Heart left ventricle (tissue), 16 donors: ENCODE measurements at regions not wholly inside any gene's neighbourhood (a gene's known extent, or its start where the extent isn't known, plus 50 kb on each side); places are given as distances from the start of the nearest gene placed in this dataset.

Experiments used
- ATAC-seq, 4 donors: fragments of 200-7000 bp; cut with Tn5 transposase; one replicate each; pipeline ENCODE4 v1.9.1; 2020 to 2022; ENCODE audit warnings: moderate library complexity in 4 of 4, mild to moderate bottlenecking in 3 of 4, moderate number of reproducible peaks in 1 of 4
- DNase-seq, 5 donors: peaks; one replicate each; pipeline ENCODE4 v3.0.0-alpha.2; 2020
- H3K27ac ChIP-seq, 12 donors: fragments of 200-600 bp; sonication (generic) in 4 of 12; one replicate each; pipeline versions ENCODE4 v1.5.0 to v1.8.0; 2016 to 2022; ENCODE audit warnings: mild to moderate bottlenecking in 2 of 12
- H3K27me3 ChIP-seq, 9 donors: fragments of 200-600 bp; sonication (generic) in 2 of 9; one replicate each; pipeline versions ENCODE4 v1.5.1 to v1.8.0; 2016 to 2022; ENCODE audit warnings: mild to moderate bottlenecking in 3 of 9
- H3K36me3 ChIP-seq, 9 donors: fragments of 200-600 bp; sonication (generic) in 2 of 9; one replicate each; pipeline versions ENCODE4 v1.5.0 to v1.8.0; 2018 to 2022; ENCODE audit warnings: mild to moderate bottlenecking in 2 of 9
- H3K4me1 ChIP-seq, 12 donors: fragments of 200-600 bp; sonication (generic) in 4 of 12; one replicate each; pipeline versions ENCODE4 v1.5.0 to v1.8.0; 2016 to 2022; ENCODE audit warnings: mild to moderate bottlenecking in 3 of 12
- H3K4me3 ChIP-seq, 12 donors: fragments of 200-600 bp; sonication (generic) in 4 of 12; one replicate each; pipeline versions ENCODE4 v1.5.0 to v1.8.0; 2017 to 2022; ENCODE audit warnings: mild to moderate bottlenecking in 9 of 12, moderate library complexity in 4 of 12
- H3K9me3 ChIP-seq, 12 donors: fragments of 200-600 bp; sonication (generic) in 4 of 12; one replicate each; pipeline versions ENCODE4 v1.5.0 to v1.8.0; 2016 to 2022; ENCODE audit warnings: mild to moderate bottlenecking in 1 of 12
- POLR2A ChIP-seq, 2 donors: fragments of 450-650 bp; IDR thresholded peaks; one replicate each; pipeline ENCODE4 v1.6.1; 2017; ENCODE audit warnings: antibody characterized with exemption in 2 of 2, mild to moderate bottlenecking in 2 of 2, moderate library complexity in 2 of 2
- WGBS, 4 donors: extraction: QIAGEN DNeasy Blood & Tissue Kit in 2 of 4; methylation state at CpG; one replicate each; pipeline versions ENCODE4 v1.1.5 to v1.1.7; 2013 to 2018; 5-methylcytosine and 5-hydroxymethylcytosine counted together
- intact Hi-C, 10 donors: fragments of 100-400 bp; cut with DNase I; formaldehyde crosslinking; loops; one replicate each; pipeline versions ENCODE4 v1.11.1 to v1.14.2; 2022
- TF ChIP-seq, protein P1 (sequence below), 12 donors: fragments of 200-600 bp; sonication (generic) in 4 of 12; IDR thresholded peaks; one replicate each; pipeline versions ENCODE4 v1.5.0 to v1.8.0; 2018 to 2022; ENCODE audit warnings: antibody characterized with exemption in 12 of 12, mild to moderate bottlenecking in 5 of 12
- donor health status: ischemic (EF 13 %, LVEDD 7.1; RV severe dilation, severe dysfunction).
- donor health status: healthy with polysubstance abuse.
- donor health status: DM: no; HTN: yes; CAD: no.
- donor health status: DM: no; HTN: no; CAD: no.
- donor health status: ischemic (EF 25% LVEDD 6.9; RV normal size, moderate dysfunction).
- donor health status: ischemic (EF 25% LVEDD 5.7; RV mildly dilated, moderate dysfunction).
- donor health status: healthy.
- donor health status: DM: yes; HTN: yes; CAD: no.
- donor health status: ischemic (EF 35%, LVEDD 5.7; RV mildly dilated, moderate dysfunction).
- donor health status: nonischemic (EF 11% LVEDD 7.7; RV severe dilation, severe dysfunction).
- donor health status: DM: yes; HTN: yes; CAD: no.
- donor health status: PGD.
- donor health status: ischemic (EF 29% LVEDD 5.4; RV normal size, mild dysfunction).
- donor health status: nonischemic (EF 23%, LVEDD 6.1; RV moderate dilation, normal function).

DNA sequence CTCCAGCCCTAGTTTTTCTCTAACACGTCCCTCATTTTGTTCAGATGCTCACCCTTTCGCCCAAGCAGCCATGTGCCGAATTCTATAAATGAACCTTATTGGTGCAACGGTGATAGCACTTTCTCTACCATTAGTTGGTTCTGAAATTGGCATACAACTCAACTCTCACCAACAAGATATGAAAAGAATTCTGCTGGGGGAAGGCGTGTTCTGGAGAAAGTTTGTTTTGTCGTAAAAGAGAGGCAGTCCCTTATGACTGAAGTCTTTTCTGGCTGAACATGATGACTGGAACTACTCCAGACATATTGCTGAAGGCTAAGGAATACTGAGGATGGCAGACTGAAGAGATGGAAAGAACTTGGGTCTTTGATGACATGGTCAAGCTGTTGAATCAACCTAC, 91.8 kb upstream of the UBE2E2 start:
- Histone ChIP-seq H3K36me3 (no peaks in the 10 kb centered on the region), H3K9me3 (no peaks in the 10 kb centered on the region), H3K4me3 (no peak overlapping the region), H3K27me3 (no peaks in the 10 kb centered on the region), H3K27ac (no peak overlapping the region), H3K4me1 (peaks cover 0 to 27% (median 0%) of the 10 kb centered on the region in 12 donors)
- DNase-seq (no peak), ATAC-seq (no peak)
- WGBS, 4 donors: 92 to 93% (median 93%) methylated on average over 6 of the region's 6 CpGs
- intact Hi-C loops: no loop called here
- TF ChIP-seq POLR2A (IDR thresholded peaks at IDR 0.05): no peak

DNA sequence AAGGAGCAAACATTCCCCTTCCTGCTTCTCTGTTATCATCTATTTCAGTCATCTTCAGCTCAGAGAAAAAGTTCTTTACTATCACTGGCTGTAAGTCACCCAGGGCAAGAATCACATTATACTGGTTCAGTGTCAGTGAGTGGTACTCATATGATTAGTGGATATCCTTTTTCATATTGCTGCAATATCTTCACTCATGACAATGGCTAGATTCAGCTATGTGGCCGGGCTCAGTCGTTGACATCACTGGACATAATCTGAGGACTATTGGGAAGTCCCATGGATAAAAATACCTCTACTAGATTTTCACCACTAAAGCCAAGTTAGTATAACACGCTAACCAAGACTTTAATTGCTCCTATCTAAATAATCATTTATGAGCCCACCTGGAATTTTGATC, 91.3 kb upstream of the UBE2E2 start:
- TF ChIP-seq POLR2A (IDR thresholded peaks at IDR 0.05): no peak
- TF ChIP-seq, protein P1, sequence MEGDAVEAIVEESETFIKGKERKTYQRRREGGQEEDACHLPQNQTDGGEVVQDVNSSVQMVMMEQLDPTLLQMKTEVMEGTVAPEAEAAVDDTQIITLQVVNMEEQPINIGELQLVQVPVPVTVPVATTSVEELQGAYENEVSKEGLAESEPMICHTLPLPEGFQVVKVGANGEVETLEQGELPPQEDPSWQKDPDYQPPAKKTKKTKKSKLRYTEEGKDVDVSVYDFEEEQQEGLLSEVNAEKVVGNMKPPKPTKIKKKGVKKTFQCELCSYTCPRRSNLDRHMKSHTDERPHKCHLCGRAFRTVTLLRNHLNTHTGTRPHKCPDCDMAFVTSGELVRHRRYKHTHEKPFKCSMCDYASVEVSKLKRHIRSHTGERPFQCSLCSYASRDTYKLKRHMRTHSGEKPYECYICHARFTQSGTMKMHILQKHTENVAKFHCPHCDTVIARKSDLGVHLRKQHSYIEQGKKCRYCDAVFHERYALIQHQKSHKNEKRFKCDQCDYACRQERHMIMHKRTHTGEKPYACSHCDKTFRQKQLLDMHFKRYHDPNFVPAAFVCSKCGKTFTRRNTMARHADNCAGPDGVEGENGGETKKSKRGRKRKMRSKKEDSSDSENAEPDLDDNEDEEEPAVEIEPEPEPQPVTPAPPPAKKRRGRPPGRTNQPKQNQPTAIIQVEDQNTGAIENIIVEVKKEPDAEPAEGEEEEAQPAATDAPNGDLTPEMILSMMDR (IDR thresholded peaks at IDR 0.05): no peak
- Histone ChIP-seq H3K27ac (no peak overlapping the region), H3K4me3 (no peak overlapping the region), H3K36me3 (no peaks in the 10 kb centered on the region), H3K4me1 (peaks cover 0 to 27% (median 0%) of the 10 kb centered on the region in 12 donors), H3K27me3 (no peaks in the 10 kb centered on the region), H3K9me3 (no peaks in the 10 kb centered on the region)
- DNase-seq: no peak
- intact Hi-C loops: no loop called here
- WGBS, 4 donors: 85 to 93% (median 89%) methylated on average over 3 of the region's 3 CpGs
- no peak for ATAC-seq

GRCh38 chr3:23112491-23112890, 90.6 kb upstream of the UBE2E2 start:
- intact Hi-C loops: no loop called here
- Histone ChIP-seq H3K27me3 (no peaks in the 10 kb centered on the region), H3K36me3 (no peaks in the 10 kb centered on the region), H3K4me3 (no peak overlapping the region), H3K9me3 (no peaks in the 10 kb centered on the region), H3K27ac (no peak overlapping the region), H3K4me1 (peaks cover 0 to 27% (median 0%) of the 10 kb centered on the region in 12 donors)
- no peak for TF ChIP-seq POLR2A (IDR thresholded peaks at IDR 0.05)
- no peak for DNase-seq
- ATAC-seq: peak in 3 of 4 donors; percentile 23 to 50 (median 46)
- 84 to 96% (median 94%) methylated on average over 1 of the region's 1 CpG for WGBS, 4 donors

DNA sequence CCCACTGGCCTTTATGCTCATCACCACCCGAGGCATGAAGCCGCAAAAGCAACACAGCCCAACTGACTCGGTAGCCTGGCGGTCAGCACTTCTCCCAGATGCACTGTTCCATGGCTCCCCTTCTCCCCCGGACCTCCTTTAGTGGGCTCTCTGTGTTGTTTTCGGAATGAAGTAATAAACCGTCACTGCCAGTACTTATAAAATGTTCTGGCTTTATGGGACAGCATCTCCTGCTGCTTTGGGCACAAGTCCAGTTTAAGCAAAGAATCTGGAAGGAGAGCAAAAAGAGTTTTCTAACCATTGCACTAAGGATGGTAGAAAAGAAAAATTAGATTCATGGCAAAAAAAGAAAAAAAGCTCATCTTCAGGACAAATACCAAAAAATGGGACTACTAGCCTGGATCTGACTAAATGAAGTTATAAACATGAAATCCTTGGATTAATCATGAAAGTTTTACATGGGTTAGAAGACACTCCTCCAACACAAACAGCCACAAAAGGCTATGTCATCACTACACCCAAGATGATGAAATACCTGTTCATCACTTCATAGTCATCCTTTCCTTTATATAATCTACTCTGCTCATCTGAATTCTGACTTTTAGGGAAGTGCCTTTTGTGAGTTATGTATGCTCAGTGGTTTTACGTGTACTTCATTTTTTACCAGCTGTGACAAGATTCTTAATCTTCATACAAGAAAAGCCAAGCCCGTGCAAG, 89.5 kb upstream of the UBE2E2 start:
- intact Hi-C loops: no loop called here
- Histone ChIP-seq H3K9me3 (no peaks in the 10 kb centered on the region), H3K27me3 (no peaks in the 10 kb centered on the region), H3K4me1 (peaks cover 0 to 27% (median 0%) of the 10 kb centered on the region in 12 donors), H3K4me3 (no peak overlapping the region), H3K36me3 (no peaks in the 10 kb centered on the region), H3K27ac (peak overlapping the region in 1 of 12 donors; percentile 49)
- WGBS, 4 donors: 66 to 75% (median 72%) methylated on average over 9 of the region's 9 CpGs
- ATAC-seq (peak in 3 of 4 donors; percentile 59 to 69 (median 60)), DNase-seq (no peak)
- TF ChIP-seq, protein P1 (IDR thresholded peaks at IDR 0.05): no peak
- TF ChIP-seq POLR2A (IDR thresholded peaks at IDR 0.05): no peak

- no peaks in the 10 kb centered on the region for H3K9me3 ChIP-seq
- no peak for ATAC-seq
- TF ChIP-seq, protein P1 (IDR thresholded peaks at IDR 0.05): no peak
- no peak for TF ChIP-seq POLR2A (IDR thresholded peaks at IDR 0.05)
- H3K4me3 ChIP-seq: no peak overlapping the region
- H3K4me1 ChIP-seq: peaks cover 0 to 27% (median 0%) of the 10 kb centered on the region in 12 donors
- H3K36me3 ChIP-seq: no peaks in the 10 kb centered on the region
- no peaks in the 10 kb centered on the region for H3K27me3 ChIP-seq
- intact Hi-C loops: no loop called here
- peak overlapping the region in 1 of 12 donors; percentile 49 for H3K27ac ChIP-seq
- 19 to 28% (median 23%) methylated on average over 2 of the region's 2 CpGs for WGBS, 4 donors
- no peak for DNase-seq
Observed at GRCh38 chr3:23114432-23114831, 88.7 kb upstream of the UBE2E2 start.
